ENCODE measurements at regions not wholly inside any gene's neighbourhood (a gene's known extent, or its start where the extent isn't known, plus 50 kb on each side); places are given as distances from the start of the nearest gene placed in this dataset.

GRCh38 chr12:116378002-116378401, 100.5 kb upstream of the MED13L start:
- TF ChIP-seq CTCF (IDR thresholded peaks at IDR 0.05) (no peak), POLR2A (IDR thresholded peaks at IDR 0.05) (no peak)
